AG08396 (cell line): ENCODE measurements at regions not wholly inside any gene's neighbourhood (a gene's known extent, or its start where the extent isn't known, plus 50 kb on each side); places are given as distances from the start of the nearest gene placed in this dataset.
"Not testable (repeated sequence)": the region's sequence is repeated elsewhere in the genome, so short reads cannot be mapped to it uniquely, and the experiment has no call there.

Source experiments
- DNase-seq: peaks from one replicate; pipeline ENCODE4 v3.0.0; 2012; ENCODE audit warnings: low spot score, mixed read lengths

DNA sequence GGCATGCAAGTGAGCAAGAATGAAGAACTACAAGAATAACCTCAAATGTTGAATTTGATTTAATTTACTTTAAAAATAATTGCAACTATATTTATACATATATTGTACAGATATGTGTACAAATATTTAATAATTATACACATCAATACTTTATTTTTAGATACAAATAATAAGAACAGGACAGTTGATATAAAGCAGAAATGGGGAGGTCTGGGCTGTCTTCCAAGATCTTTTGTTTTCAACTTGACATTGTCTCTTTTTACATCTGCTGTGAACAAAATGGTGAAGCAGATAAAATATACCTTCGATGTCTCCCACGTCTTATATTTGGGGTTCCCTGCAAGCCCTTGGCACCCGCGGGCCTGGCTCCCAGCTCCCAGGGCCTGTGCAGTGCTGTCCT is 231.3 kb upstream of the RBBP8 start:
- no peak for DNase-seq

DNA sequence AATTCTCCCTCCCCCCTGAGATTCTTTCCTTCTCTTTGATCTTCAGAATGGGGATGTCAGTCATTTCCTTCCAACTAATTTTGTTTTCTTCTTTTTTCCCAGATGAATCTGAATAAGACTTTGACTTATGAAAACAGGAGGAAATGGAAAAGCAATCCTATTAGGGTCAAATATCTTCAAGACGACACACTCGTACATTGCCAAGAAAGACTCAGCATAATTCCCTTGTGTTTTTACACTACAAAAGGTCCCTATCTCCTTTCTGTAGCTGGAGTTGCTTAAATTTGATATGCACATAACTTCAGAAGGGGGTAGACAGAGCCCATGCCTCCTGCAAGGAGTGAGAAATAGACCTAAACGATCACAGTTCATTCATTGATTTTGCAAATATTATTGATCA is 230.3 kb upstream of the RBBP8 start:
- DNase-seq, result no peak

GRCh38 chr18:22703883-22704585 is 229.1 kb upstream of the RBBP8 start:
- peak; percentile 35 for DNase-seq

DNA sequence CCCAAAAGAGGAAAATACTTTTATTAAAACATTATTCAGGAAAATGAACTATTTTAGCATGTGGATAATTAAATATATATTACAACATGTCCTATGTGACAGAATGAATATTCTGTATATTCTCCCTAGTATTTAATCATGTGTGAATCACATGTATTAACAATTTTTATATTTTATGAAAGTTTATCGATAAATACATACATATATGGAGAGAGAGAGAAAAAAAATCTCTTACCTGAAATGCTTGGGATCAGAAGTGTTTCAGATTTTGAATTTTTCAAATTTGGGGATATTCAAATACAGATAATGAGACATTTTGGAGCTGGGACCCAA is 228.6 kb upstream of the RBBP8 start:
- DNase-seq, result no peak

- DNase-seq, result peak; percentile 46
Measured at GRCh38 chr18:22705328-22705727, 227.8 kb upstream of the RBBP8 start.

- DNase-seq, result not testable (repeated sequence)
Measured at GRCh38 chr18:22706025-22706424, 227.1 kb upstream of the RBBP8 start.

DNA sequence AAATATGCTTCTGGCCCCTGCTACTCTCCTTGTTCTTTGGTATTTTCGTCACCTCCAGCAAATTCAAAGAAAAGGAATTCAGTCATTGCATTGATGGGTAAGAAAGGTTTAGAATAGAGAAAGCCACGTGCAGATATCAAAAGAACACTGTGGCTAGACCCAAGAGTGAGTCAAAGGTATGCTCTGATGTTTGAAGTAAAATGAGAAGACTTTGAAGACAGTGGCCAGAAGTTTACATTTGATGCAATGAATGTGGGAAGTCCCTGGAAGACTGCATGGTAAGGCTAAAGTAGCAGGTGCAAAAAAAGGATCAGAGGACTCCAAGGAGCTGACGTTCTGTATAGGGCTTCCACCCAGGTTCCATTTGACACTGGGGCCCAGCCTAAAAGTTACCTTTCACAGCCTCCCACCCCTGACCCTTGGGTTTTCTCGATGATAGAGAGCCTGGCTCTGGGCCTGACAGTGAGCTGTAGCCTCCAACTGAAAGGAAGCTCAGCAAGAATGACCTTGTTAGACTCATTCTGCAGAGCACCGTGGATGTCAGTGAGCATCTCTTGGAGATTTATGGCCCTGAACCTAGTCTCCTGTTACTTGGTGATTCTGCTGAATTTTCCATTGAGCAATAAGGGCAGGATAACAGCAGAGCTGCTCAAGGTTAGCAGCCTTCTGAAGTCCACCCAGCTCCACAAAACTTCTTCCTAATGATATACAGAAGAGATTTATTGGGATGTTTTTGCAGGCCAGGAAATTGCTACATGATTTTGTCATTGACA is 223.7 kb upstream of the RBBP8 start:
- no peak for DNase-seq

DNA sequence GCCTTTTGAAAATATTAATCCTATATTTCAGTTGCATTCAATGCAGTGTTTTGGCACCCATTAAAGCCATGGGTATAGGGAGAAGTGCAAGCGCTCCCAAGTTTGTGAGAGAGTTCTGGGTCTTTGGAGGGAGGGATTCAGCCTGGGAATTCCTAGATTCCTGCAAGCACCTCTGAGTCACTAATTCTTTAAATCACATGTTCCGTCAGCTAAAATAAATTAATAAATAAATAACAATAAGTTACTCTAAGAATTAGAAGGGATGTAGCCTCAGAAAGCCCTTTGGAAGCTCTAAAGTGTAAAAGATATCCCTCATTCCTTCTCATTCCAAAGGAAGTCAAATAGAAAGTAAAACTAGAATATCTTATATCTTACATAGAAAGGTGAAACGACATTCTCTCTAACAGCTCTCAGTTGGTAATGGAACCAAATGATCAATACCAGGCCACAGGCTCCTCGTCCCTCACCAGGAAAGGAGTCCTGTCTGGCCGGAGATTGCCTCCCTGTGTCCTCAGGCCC is 222.4 kb upstream of the RBBP8 start:
- no peak for DNase-seq

- no peak for DNase-seq
Measured at GRCh38 chr18:22711192-22711685, 221.9 kb upstream of the RBBP8 start.

DNA sequence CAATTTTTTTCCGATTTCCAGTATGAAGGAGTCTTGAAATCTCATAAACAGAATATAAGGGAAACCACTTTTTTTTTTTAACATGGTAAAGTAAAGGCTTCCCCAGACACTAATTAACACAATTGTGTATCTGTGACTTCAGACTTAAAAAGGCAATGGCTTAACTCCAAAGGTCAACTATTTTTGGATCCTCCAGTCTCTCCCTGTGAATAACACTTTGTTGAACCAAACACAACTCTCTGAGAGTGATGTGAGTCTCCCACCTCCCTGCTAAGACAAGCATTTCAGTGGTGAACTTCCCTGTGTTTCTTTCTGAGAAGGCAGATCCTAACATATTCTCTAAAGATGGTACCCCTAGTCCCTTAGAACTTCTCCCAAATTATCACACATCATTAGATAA is 219.6 kb upstream of the RBBP8 start:
- no peak for DNase-seq

- DNase-seq, result not testable (repeated sequence)
Measured at GRCh38 chr18:22717536-22717935, 215.6 kb upstream of the RBBP8 start.

GRCh38 chr18:22723221-22723620 is 209.9 kb upstream of the RBBP8 start:
- no peak for DNase-seq

- DNase-seq, result no peak
Measured at GRCh38 chr18:22723773-22724172, 209.4 kb upstream of the RBBP8 start.

- DNase-seq, result no peak
Measured at GRCh38 chr18:22726469-22726868, 206.7 kb upstream of the RBBP8 start.

GRCh38 chr18:22728016-22728415 is 205.1 kb upstream of the RBBP8 start:
- DNase-seq, result no peak

DNA sequence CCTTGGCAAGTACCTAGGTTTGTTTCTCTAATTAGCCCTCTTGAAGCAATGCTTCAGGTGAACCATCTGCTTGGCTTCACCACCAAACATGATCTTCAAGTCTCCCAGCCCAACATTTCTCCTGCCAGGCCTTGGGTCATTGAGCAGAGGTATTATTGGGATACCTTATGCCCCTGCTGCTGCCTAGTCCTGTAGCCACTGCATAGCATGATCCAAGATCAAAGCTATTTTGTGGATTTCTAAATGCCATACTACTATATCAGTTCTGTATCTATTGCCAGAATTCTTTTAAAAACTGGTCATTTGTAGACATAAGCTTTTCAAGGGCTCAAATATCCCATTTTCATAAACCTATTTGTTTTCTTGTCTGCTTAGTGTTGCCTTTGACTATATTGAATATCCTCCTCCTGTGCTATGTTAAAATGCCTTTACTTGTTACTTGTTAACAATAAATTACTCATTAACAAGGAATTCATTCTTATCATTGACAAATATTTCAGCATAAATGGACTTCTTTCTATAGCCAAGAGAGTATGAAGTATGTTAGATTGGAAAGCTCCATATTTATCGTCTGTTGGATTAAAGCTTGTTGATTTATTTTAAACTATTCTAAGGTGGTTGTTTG is 204.5 kb upstream of the RBBP8 start:
- DNase-seq, result no peak

DNA sequence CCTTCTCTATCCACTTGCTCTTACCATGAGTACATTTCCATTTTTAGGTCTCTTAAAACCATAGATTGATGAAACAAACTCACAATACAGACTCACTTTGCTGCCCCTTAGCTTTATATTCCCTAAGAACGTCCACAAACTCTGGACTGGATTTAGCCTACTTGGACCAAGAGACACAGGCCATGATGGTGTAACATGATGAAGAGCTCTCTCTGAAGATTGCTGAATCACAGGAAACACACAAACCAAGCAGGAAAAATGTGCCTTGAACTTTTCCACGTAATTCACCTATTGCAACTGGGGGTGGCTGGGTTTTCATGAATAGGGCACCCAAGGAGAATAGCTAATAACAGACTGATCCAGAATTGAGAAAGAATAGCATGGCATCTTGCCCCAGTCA is 201.7 kb upstream of the RBBP8 start:
- DNase-seq, result no peak

GRCh38 chr18:22734105-22734661 is 198.9 kb upstream of the RBBP8 start:
- DNase-seq, result no peak

DNA sequence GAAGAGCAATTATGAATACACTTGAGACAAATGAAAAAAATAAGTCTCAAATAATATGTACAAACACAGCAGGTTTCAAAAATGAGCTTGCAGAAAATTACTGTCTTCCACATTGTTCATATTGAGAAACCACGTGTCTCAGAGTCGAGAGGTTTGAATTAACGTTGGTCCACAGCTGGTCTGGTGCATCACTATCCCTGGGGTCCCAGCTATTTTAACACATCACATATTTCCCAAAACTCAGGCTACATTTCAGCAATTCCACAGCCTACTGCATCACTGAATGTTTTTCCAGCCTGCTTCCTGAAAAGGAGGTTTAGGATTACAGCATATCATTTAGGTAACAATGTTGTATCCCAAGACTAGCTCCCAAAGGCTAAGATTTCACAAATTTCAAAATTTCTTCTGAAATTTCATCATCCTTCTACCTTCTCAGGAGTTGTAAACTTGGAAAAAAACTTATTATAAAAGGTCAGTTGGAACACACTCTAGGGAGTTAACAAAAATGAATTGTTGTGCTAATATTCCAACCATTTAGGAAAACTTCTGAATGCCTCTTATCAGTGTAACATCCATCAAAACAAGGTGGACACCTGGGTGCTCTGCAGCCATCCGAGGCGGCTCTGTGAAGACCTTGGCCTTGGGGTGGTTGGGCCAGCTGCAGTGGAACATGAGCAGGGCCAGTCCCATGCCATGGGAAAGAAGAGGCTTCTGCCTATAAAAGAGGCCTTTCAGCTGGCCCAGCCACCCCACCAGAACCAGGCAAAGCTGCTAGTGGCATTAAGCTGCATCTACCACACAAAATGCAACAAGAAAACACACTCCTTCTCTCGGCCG is 198.1 kb upstream of the RBBP8 start:
- no peak for DNase-seq

DNA sequence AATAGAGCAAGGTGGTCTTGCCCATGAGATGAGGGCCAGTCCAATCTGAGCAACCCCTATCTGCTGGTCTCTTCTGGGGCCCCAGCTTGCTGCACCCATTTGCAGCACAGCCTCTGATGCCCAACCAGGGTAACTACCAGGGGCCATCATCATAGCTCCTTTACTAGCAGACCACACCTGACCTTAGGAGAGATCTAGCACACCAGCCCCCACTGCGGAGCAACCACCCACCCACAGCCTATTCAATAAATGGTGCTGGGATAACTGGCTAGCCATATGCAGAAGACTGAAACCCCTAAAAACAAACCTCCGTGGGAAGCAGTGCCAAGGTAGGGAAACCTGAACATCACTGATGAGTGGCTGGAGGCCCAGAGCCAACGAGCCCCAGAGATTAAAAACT is 196.1 kb upstream of the RBBP8 start:
- DNase-seq, result no peak

DNA sequence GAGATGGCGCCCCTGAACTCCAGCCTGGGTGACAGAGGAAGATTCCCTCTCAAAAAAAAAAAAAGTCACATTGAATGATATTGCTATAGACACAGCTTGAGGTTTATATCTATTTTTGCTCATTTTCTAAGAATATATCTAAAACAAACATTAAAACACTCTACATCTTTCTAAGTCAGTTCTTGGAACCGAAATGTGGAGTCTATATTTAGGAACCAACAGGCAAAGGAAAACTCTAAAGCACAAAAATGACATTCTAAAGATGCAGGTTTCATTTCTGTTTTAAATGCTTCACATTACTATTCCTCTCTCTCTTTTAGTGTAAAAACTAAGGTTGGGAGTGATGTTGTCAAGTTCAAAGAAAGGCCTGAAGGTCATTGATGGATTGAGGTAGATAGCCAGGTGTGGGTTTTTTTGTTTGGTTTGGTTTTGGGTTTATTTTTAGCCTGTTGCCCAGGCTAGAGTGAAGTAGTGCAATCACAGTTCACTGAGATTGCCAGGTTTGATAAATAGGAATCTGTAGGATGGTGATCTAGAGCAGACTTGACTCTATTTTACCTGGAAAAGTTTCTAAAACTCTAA is 194.0 kb upstream of the RBBP8 start:
- no peak for DNase-seq
